Keratinocyte (primary cell): ENCODE measurements at regions not wholly inside any gene's neighbourhood (a gene's known extent, or its start where the extent isn't known, plus 50 kb on each side); places are given as distances from the start of the nearest gene placed in this dataset.

ENCODE experiments used
- DNase-seq: peaks from one replicate; pipeline ENCODE4 v3.0.0-alpha.2; 2011; ENCODE audit warnings: low read depth, missing footprints, low spot score
- FAIRE-seq: peaks from 2 replicates; lab custom pipeline; 2011; peaks lifted over from hg19 to GRCh38; lab: Jason Lieb, UNC
- H2AFZ ChIP-seq: 2 replicates; pipeline ENCODE4 v1.6.0; 2012; ENCODE audit warnings: low read length, control low read depth, inconsistent platforms; ENCODE audit not compliant: control insufficient read depth
- H3K27ac ChIP-seq: 2 replicates; pipeline ENCODE4 v1.5.1; 2011; ENCODE audit warnings: low read length; ENCODE audit not compliant: control insufficient read depth, insufficient read depth
- H3K27me3 ChIP-seq: 3 replicates; pipeline ENCODE4 v1.6.0; 2011; ENCODE audit warnings: low read length; ENCODE audit not compliant: control insufficient read depth, insufficient read depth; ENCODE audit errors: extremely low read depth
- H3K36me3 ChIP-seq, 2 experiments: 2 replicates in 1 of 2; 3 replicates in 1 of 2; pipeline ENCODE4 v1.5.1; 2011; ENCODE audit warnings: low read length in 2 of 2, mild to moderate bottlenecking in 1 of 2; ENCODE audit not compliant: control insufficient read depth in 2 of 2, insufficient read depth in 2 of 2; ENCODE audit errors: extremely low read depth in 1 of 2
- H3K4me1 ChIP-seq: 3 replicates; pipeline ENCODE4 v1.5.1; 2011; ENCODE audit warnings: low read length; ENCODE audit not compliant: control insufficient read depth, insufficient read depth; ENCODE audit errors: extremely low read depth
- H3K4me2 ChIP-seq: 3 replicates; pipeline ENCODE4 v1.6.0; 2011; ENCODE audit warnings: low read depth, low read length; ENCODE audit not compliant: control insufficient read depth, insufficient read depth; ENCODE audit errors: extremely low read depth
- H3K4me3 ChIP-seq, 3 experiments: fragments of 200-600 bp in 1 of 3; sonication (generic) in 1 of 3; 2 replicates in 2 of 3; 3 replicates in 1 of 3; pipeline ENCODE4 v1.5.1; 2011 to 2016; ENCODE audit warnings: low read length in 3 of 3, mild to moderate bottlenecking in 3 of 3, control low read depth in 2 of 3, inconsistent platforms in 1 of 3, low read depth in 1 of 3, mixed read lengths in 1 of 3, mixed run types in 1 of 3, moderate library complexity in 1 of 3; ENCODE audit not compliant: control insufficient read depth in 2 of 3, insufficient read depth in 2 of 3; ENCODE audit errors: extremely low read depth in 1 of 3
- H3K79me2 ChIP-seq: 2 replicates; pipeline ENCODE4 v1.6.0; 2012; ENCODE audit warnings: low read length; ENCODE audit not compliant: control insufficient read depth, insufficient read depth
- H3K9ac ChIP-seq: 3 replicates; pipeline ENCODE4 v1.6.0; 2011; ENCODE audit warnings: low read length; ENCODE audit not compliant: control insufficient read depth, insufficient read depth; ENCODE audit errors: extremely low read depth
- H3K9me1 ChIP-seq: 3 replicates; pipeline ENCODE4 v1.6.0; 2011; ENCODE audit warnings: low read length; ENCODE audit not compliant: control insufficient read depth, insufficient read depth; ENCODE audit errors: extremely low read depth
- H3K9me3 ChIP-seq: 2 replicates; pipeline ENCODE4 v1.5.1; 2012; ENCODE audit warnings: low read depth, low read length; ENCODE audit not compliant: control insufficient read depth
- H4K20me1 ChIP-seq: 3 replicates; pipeline ENCODE4 v1.6.0; 2011; ENCODE audit warnings: low read length; ENCODE audit not compliant: control insufficient read depth, insufficient read depth; ENCODE audit errors: extremely low read depth
- EZH2 ChIP-seq: IDR thresholded peaks from one replicate; pipeline ENCODE4 v1.6.1; 2012; ENCODE audit warnings: inconsistent platforms, mild to moderate bottlenecking, low read length, moderate library complexity
- dilution Hi-C: fragments of 300-500 bp; cut with MboI; formaldehyde crosslinking; loops from one replicate; pipeline ENCODE4 v1.7.0; 2020; ENCODE audit warnings: low sequenced_read_pairs; ENCODE audit not compliant: extremely low pct_ligation_motif_present
- TF ChIP-seq, protein P1 (sequence below), 3 experiments: IDR thresholded peaks in 1 of 3; conservative IDR thresholded peaks in 1 of 3; optimal IDR thresholded peaks in 1 of 3; 2 replicates in 2 of 3; 3 replicates in 1 of 3; pipeline versions ENCODE3 to v1.5.1; 2011; ENCODE audit warnings: low read length in 3 of 3, mild to moderate bottlenecking in 3 of 3, moderate library complexity in 2 of 3, control low read depth in 1 of 3, inconsistent platforms in 1 of 3; ENCODE audit not compliant: insufficient read depth in 2 of 3; ENCODE audit errors: extremely low read depth in 1 of 3

- Histone ChIP-seq H3K36me3 (no peaks in the 10 kb centered on the region), H3K9ac (no peak overlapping the region), H2AFZ (no peak overlapping the region), H3K27ac (no peak overlapping the region), H3K4me1 (no peaks in the 10 kb centered on the region), H3K4me2 (no peak overlapping the region), H3K4me3 (no peak overlapping the region), H3K9me3 (no peaks in the 10 kb centered on the region), H4K20me1 (no peaks in the 10 kb centered on the region), H3K79me2 (no peaks in the 10 kb centered on the region), H3K9me1 (no peaks in the 10 kb centered on the region), H3K27me3 (peaks cover 16% of the 10 kb centered on the region)
- dilution Hi-C loops, result no loop called here
- no peak for TF ChIP-seq EZH2
- TF ChIP-seq, protein P1, sequence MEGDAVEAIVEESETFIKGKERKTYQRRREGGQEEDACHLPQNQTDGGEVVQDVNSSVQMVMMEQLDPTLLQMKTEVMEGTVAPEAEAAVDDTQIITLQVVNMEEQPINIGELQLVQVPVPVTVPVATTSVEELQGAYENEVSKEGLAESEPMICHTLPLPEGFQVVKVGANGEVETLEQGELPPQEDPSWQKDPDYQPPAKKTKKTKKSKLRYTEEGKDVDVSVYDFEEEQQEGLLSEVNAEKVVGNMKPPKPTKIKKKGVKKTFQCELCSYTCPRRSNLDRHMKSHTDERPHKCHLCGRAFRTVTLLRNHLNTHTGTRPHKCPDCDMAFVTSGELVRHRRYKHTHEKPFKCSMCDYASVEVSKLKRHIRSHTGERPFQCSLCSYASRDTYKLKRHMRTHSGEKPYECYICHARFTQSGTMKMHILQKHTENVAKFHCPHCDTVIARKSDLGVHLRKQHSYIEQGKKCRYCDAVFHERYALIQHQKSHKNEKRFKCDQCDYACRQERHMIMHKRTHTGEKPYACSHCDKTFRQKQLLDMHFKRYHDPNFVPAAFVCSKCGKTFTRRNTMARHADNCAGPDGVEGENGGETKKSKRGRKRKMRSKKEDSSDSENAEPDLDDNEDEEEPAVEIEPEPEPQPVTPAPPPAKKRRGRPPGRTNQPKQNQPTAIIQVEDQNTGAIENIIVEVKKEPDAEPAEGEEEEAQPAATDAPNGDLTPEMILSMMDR (optimal IDR thresholded peaks at IDR 0.05 in 1 of 3, IDR thresholded peaks at IDR 0.05 in 1 of 3, conservative IDR thresholded peaks at IDR 0.05 in 1 of 3; ENCODE audit: extremely low read depth in 1 of 3, insufficient read depth in 2 of 3, low read length in 3 of 3), result no peak
- FAIRE-seq (no peak), DNase-seq (no peak)
Measured at GRCh38 chr20:63077705-63078104, 70.9 kb upstream of the BHLHE23 start.

- Histone ChIP-seq H3K4me3 (no peak overlapping the region), H3K9me1 (no peaks in the 10 kb centered on the region), H3K27ac (no peak overlapping the region), H3K27me3 (peaks cover 19% of the 10 kb centered on the region), H3K4me2 (no peak overlapping the region), H2AFZ (no peak overlapping the region), H3K79me2 (no peaks in the 10 kb centered on the region), H3K9ac (no peak overlapping the region), H3K4me1 (no peaks in the 10 kb centered on the region), H3K9me3 (no peaks in the 10 kb centered on the region), H3K36me3 (no peaks in the 10 kb centered on the region), H4K20me1 (no peaks in the 10 kb centered on the region)
- dilution Hi-C loops, result no loop called here
- FAIRE-seq (no peak), DNase-seq (no peak)
- no peak for TF ChIP-seq EZH2
- TF ChIP-seq, protein P1 (optimal IDR thresholded peaks at IDR 0.05 in 1 of 3, IDR thresholded peaks at IDR 0.05 in 1 of 3, conservative IDR thresholded peaks at IDR 0.05 in 1 of 3; ENCODE audit: extremely low read depth in 1 of 3, insufficient read depth in 2 of 3, low read length in 3 of 3), result no peak
Measured at GRCh38 chr20:63076421-63076820, 69.7 kb upstream of the BHLHE23 start.
